GM18868 (cell line): ENCODE measurements at regions not wholly inside any gene's neighbourhood (a gene's known extent, or its start where the extent isn't known, plus 50 kb on each side); places are given as distances from the start of the nearest gene placed in this dataset.
A peak's percentile ranks its signal among the peaks of the same experiment; 100 is the strongest.

ENCODE experiments used
- ATAC-seq: cut with Tn5 transposase; IDR thresholded peaks from one replicate; pipeline ENCODE4 v1.9.1; 2021; ENCODE audit warnings: mild to moderate bottlenecking, moderate library complexity; ENCODE audit not compliant: unreplicated experiment

DNA sequence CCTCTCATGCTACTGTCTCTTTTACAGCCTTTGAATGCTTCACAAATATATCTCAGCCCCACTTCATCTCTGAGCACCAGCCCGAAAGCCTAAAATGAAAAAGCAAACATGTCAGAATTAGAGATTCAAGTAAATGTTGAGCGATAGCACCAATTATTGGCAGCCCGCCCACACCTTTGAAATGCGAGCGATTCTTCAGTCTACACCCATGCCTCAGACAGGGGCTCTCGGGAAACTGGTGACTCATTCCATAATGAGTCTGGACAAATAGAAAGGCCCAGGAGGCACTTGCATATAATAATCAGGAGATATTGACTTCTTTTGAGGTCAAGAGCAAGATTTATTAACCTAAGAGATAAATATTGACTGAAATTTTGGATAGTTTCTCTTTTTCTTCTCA lies 487.3 kb upstream of the PTBP2 start:
- ATAC-seq: no peak

DNA sequence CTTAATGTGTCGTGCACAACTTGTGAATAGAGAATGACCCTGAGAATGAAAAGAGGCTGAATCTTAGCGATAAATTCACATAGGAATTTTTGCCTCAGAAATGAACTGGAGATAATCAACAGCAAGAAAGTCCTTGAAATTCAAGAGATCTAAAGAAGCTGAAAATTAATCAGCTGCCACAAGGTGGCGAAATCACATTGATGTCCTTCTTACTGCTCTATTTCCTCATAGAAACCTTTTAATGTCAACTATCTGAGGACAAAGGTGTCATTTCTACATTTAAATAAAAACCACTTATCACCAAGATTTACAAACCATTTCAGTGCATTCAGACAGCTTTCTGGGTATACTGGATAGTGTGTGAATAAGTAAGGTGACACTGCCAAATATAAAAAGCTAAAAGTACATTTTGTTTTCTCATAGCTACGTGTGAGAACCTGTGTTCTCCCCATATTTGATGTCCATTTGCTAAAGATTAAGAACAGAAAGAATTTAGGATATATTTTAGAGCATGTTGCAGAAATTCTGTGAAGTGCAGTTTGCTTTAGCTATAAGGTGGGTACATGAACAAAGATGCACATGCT lies 485.3 kb upstream of the PTBP2 start:
- ATAC-seq: peak; percentile 69

DNA sequence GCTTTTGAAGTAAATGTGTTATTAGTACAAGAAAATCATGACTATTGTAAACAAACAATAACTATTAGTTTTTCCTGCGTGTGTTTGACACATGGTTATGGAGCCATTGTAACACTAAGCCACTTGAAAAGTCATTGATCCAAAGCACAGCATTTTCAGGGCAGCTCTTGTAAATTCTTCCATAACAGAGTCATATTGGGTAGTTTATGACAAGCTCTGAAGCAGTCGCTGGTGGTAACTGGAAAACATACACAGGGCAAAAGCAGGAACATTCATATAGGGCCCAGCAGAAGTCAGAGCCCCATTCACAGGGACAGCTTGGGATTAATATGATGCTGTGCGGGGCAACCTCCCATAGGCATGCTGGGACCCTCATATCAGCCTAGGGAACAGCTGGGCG lies 483.2 kb upstream of the PTBP2 start:
- ATAC-seq: no peak

DNA sequence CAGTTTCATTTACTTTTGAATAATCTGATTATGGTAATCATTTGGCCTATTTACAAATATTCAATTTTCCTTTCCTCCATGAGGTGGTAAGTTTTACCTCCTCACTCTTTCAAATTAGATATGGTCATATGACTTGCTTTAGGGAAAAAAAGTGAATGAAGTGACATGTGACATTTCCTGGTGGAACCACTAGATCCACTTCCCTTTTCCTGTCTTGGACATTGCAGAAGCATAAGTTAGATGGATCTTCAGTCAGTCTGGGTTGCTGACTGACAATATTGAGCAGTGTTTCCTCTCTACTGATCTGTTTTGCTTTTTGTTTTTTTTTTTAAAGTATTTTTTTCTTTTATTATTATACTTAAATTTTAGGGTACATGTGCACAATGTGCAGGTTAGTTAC lies 481.1 kb upstream of the PTBP2 start:
- ATAC-seq: no peak

DNA sequence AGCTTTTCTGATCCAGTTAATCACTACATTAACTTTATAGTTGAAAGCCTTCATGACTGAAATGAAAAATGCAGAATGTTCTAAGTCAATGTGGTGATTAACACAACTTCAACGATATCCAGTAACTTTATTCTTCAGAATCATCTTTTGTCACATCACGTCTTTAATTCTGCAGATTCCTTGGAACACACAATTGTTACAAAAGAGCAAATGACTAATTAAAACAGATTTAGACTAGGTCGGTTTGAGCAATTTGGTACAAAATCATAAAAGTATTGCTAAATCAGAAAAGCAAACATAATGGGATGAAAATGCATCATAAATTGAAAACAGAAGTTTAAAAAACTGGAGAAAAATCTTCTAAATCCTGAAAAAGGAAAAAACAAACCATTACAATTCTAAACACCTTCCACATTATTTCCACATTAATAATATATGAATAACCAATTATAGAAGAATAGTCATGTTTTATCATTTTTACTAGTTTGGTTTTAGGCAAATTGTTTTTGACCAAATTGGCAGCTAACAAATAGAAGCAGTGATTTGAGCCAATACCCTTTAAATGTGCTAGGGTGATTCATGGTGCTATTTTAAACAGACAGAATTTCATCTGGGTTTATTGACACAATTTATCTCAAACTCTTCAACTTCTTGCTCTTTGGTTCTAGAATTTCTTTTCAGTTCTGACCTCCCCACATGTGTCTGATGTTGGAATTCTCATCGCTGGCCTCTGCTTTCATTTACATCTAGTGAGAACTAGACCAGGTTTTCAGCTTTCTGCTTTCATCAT lies 468.1 kb upstream of the PTBP2 start:
- no peak for ATAC-seq

DNA sequence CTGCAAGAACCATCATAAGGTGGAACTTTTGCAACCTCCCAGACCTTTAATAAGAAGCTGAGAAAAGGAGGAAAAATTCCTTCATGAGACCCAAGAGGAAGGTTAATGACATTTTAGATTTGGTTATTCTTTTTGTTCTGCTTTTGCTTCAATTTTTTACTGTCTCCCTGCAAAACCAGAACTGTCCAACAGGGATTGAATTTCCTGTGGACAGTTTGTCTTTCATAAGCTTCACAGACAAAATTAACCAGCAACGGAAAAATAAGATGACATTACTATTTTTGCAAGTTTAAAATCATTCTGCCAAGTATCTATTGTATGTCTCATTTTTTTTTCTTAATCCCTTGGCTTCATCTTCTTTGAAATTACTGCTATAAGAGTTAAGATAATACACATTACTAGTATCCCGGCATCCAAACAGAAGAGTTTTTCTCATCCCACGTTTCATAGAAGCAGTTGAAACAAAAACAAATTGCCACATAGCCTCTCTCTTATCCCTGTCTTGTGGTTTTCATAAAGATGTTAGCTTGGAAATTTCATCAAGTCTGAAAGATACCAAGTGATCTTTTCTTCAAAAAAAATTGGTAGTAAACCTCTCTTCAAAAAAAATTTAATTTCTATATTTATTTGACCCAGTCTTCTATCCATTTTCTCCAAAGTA lies 465.3 kb upstream of the PTBP2 start:
- ATAC-seq: no peak

DNA sequence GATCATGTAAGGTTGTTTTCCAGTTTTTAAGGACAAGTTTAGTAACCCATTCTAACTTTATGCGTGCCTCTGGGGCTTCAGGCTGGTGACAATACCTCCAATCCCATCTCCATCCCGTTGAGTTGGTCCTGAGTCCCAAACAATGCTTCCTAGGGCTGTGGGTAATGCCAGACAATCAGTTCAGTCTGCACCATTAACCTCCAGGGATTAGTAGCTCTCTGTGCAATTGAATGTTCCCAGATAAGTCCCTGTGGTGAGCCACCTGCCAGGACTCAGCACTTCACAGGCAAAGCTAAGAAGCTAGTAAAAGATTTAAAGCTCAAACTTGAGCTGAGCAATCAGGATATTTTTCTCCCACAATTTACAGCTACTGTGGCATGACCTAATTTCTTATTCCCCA lies 462.2 kb upstream of the PTBP2 start:
- ATAC-seq: no peak

DNA sequence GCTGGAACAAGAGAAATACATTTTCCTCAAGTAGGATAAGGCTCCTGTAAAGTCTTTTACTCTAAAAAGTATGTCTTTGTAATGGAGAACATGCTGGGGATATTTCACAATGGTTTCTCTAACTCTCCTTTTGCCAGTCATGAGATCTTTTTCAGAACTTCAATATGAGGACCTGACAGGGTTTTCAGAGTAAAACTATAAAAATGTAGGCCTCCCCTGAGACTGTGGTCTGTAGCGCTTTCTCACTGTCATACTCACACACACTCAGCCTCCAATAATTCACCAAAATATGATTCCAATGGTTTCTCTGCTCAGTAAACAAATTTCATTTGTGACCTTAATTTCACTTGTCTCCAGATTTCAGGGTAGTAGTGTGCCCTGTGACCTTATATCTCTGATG lies 440.1 kb upstream of the PTBP2 start:
- no peak for ATAC-seq

DNA sequence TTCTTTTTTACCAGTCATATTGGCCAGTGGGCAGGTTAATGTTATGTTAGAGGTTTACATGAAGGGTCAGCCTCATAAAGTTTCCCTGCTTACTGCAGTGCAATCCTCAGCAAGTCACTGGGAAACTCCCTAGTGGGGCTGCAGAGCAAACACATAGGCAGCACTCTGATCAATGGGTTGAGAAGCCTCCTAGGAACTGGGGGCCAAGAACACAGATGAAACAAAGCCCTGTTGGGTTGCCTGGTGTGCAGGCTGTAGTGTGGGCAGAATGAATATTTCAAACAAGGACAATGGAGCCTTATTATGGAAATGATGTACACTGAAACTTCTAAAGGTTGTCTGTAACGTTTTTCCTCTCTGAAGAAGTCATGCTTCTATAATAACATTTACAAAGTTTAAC lies 431.6 kb upstream of the PTBP2 start:
- no peak for ATAC-seq

DNA sequence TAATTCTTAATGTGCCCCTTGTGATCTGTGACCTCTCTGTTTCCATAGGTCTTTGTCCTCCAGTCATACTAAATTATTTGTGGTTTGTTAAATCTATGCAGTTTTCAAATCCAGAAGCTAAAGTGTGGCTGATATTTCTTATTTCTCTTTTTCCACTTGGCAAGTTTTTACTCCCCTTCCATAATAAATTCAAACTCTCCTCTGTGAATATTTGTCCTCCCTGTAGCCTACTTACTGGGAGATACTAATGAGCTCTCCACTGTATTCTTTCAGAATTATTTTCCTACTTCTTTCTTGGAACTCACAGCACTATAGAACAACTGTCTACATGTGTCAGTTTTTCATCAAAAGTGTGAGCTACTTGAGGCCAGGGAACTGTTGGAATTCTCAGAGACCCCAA lies 430.8 kb upstream of the PTBP2 start:
- ATAC-seq: no peak

DNA sequence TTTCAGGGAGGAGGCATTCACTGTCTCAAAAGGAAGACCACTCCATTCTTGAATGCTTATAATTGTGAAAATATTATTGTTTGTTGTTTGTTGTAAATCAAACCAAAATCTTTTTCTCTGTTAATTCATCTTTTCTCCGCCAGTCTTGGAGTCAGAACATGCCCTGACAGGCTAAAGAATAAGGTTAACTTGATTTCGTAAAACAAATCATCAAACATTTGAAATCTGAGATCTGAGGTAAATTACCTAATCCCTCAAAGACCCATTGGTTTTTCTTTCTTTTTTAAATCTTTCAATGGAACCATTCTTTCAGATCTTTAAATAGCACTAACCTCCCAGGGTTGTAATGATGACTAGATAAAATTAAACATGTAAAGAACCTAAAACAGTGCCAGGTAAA lies 430.1 kb upstream of the PTBP2 start:
- ATAC-seq: no peak

DNA sequence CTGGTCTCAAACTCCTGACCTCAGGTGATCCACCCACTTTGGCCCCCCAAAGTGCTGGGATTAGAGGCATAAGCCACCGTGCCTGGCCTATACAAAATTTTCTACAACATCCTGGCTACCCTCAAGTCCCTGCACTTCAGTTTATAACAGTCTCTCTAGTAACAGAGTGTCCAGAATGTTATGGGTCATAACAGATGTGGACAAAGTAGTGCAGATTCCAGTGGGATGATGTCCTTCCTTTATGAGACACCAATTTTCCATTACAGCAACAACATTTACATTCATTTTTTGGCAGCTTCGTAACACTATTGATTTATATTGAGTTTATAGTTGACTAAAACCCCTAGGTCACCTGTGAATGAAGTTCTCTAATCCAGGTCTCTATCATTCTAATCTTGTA lies 429.4 kb upstream of the PTBP2 start:
- no peak for ATAC-seq

DNA sequence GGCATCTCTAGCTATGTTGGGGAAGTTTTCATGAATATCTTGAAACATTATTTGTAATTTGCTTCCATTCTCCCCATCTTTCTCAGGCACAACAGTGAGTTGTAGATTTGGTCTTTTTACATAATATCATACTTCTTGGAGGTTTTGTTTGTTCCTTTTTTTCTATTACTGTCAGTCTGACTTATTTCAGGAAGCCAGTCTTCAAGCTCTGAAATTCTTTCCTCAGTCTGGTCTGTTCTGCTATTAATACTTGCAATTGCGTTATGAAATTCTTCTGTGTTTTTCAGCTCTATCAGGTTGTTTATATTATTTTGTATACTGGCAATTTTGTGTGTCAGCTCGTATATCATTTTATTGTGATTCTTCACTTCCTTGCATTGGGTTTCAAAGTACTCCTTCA lies 424.6 kb upstream of the PTBP2 start:
- ATAC-seq: no peak

DNA sequence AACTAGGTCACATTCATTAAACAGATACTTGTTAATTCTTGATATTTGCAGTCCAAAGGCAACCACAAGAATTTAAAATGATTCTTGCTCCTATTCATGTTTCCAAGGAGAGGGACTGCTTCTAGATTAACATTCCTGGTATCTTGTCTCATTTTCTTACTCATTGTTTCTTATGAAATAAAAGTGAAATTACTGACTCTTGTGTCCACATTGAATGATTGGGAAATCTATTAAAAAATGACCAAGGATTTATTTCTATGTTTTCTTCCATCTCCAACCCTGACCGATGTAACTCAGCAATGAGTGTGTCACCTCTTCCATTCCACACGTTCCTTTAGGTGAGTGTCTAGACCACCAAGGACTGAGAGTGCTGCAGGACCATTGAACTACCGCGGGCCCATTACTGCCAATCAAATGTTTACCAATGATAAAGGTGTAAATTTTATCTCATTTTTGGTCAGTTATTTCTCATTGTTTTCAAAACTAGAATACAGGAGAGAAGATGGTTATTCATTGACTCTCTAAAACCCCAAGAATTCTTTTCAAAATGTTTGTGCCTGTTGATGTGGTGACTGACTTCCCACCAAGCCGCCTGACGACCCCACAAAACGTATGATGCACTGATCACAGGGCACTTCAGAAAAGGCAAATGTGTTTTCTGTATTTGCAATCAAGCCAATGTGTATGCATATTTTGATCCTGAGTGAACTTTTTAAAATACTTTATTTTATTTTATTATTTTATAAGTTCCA lies 414.6 kb upstream of the PTBP2 start:
- no peak for ATAC-seq

DNA sequence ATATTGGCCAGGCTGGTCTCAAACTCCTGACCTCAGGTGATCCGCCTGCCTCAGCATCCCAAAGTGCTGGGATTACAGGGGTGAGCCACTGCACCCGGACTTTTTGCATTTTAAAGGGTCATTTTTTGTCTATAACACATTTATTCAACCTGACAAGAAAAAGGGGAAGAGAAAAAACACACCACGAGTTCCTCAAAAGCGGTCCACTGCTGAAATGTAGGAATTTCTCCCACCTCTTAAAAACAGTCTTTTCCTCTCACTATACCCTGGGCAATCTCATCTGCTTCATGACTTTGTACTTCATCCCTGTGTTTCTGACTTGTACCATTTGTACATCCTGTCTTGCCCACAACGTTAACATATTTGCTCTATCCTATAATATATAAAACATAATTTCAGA lies 413.3 kb upstream of the PTBP2 start:
- no peak for ATAC-seq

DNA sequence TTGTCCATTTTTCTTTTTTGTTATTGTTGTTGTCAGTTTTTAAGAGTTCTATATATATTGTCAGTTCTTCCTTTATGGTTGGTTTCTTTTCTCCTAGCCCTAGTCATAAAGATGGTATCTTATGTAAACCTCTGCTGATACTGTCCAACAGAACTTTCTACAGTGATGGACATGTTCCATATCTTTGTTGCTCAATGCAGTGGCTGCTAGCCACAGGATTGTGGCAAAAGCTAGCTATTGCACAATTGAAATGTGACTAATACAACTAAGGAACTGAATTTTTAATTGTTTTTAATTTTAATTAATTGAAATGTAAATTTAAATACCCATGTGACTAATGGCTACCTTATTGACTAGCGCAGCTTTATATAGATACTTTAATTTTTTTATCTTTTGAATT lies 411.8 kb upstream of the PTBP2 start:
- ATAC-seq: no peak

DNA sequence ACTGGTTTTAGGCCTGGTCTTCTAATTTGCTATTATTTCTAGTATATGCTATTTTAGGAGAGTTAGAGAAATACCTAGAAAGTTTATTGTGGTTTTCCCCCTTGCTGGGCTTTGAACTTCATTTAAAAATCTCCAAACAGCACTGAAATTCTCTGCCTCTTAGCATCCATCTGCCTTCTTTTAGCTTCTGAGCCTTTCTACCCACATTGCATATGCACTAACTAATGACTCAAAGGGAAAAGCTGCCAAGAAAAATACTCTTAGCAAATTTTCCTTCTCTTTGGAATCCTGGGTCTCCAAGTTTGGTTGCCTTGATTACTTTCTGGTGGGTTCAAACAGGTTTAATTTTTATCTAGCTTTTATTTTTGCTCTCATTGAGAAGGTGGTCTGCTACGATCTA lies 408.4 kb upstream of the PTBP2 start:
- ATAC-seq: no peak

DNA sequence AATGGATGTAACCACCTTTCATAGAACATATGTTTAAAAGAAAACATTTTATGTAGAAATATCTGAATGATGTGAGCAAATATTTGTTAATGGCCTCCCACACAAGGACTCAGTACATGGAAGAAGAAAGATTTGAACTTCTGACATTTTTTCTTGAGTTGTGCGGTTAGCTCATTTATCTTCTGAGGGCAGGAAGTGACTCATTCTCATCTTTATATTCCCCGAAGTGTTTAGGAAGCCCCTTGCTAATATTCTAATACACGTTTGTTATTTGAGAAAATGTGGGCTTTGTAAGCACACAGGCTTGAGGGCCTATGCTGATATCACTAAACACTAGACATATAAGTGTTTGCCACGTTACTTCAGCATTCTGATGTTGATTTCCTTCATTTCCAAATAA lies 392.5 kb upstream of the PTBP2 start:
- no peak for ATAC-seq

DNA sequence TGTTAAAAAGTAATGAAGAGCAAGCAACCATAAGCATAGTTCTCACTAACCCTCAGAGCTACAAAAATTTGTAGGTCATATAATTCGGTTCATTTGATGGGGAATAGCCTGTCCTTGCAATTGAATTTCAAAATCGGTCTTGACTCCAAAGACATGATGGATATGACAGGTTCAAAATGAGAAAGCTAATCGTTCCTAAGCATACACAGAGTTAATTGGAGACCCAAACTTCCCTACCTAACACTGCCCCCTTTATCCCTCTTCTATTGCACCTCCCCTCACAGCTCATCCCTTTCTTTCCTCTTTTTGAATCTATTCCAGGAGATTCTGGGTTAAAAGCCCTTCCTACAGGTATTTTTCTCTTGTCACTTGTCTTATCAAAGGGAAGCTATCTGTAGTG lies 390.0 kb upstream of the PTBP2 start:
- no peak for ATAC-seq

DNA sequence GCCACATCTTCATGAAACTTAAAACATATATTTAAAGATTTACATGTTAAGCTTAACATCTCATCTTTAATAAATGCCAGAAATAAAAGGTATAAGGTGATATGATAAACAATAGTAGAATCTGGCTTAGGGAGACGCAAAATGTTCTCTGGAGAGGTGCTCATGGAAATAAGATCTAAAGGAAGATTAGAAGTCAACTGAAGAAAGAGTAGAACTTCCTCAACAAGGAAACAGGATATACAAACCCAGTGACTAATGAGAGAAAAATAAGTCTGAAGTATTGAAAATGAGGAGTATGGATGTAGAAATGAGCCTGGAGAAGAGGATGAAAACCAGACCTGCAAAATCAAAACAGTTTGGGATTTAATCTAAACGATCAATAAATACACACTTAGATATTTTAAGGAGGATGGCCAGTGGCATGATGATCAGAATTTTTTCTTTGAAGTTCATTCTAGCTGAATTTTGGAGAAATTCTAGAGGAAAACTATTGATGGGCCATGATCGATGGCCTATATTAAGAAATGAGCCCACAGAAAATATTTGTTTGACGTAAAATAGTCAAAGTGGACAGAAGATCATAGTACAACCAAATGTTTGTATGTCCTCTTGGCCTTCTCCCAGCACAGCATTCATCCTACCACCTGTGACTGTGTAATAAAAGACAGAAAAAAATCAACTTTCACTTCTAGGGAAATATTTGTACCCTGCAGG lies 387.9 kb upstream of the PTBP2 start:
- ATAC-seq: no peak

DNA sequence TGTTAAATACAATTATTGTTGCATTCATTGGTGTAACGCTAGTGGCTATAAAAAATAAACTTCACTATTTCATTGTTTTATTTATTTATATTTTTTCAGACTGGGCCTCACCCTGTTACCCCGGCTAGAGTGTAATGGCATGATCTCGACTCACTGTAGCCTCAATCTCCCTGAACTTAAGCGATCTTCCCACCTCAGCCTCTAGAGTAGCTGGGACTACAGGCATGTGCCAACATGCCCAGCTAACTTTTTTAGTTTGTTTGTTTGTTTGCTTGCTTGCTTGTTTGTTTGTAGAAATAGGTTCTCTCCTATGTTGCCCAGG lies 387.4 kb upstream of the PTBP2 start:
- ATAC-seq: no peak
